Thymus (tissue), 11 donors: ENCODE measurements at regions not wholly inside any gene's neighbourhood (a gene's known extent, or its start where the extent isn't known, plus 50 kb on each side); places are given as distances from the start of the nearest gene placed in this dataset.

ENCODE experiments used
- DNase-seq, 9 donors: peaks; one replicate each; pipeline ENCODE4 v3.0.0-alpha.2; 2013; ENCODE audit warnings: low spot score in 9 of 9, low read depth in 6 of 9, missing footprints in 1 of 9
- H3K27ac ChIP-seq, 2 donors: one replicate each; pipeline ENCODE4 v1.5.1; 2013; ENCODE audit warnings: control low read depth in 1 of 2, low read depth in 1 of 2, low read length in 1 of 2, mild to moderate bottlenecking in 1 of 2, moderate library complexity in 1 of 2
- H3K27me3 ChIP-seq, 2 donors: one replicate each; pipeline ENCODE4 v1.5.1; 2013; ENCODE audit warnings: low read length in 1 of 2; ENCODE audit not compliant: control insufficient read depth in 2 of 2, insufficient read depth in 1 of 2
- H3K36me3 ChIP-seq, 2 donors: one replicate each; pipeline ENCODE4 v1.5.1; 2013; ENCODE audit warnings: low read length in 1 of 2, mild to moderate bottlenecking in 1 of 2, moderate library complexity in 1 of 2; ENCODE audit not compliant: control insufficient read depth in 2 of 2, insufficient read depth in 2 of 2
- H3K4me1 ChIP-seq, 2 donors: one replicate each; pipeline ENCODE4 v1.5.1; 2013; ENCODE audit warnings: low read length in 2 of 2; ENCODE audit not compliant: control insufficient read depth in 2 of 2, insufficient read depth in 2 of 2
- H3K4me3 ChIP-seq, 2 donors: one replicate each; pipeline ENCODE4 v1.5.1; 2013; ENCODE audit warnings: low read length in 2 of 2, control low read depth in 1 of 2, mild to moderate bottlenecking in 1 of 2
- H3K9me3 ChIP-seq, 2 donors: one replicate each; pipeline ENCODE4 v1.5.1; 2013; ENCODE audit warnings: low read length in 1 of 2, mild to moderate bottlenecking in 1 of 2; ENCODE audit not compliant: control insufficient read depth in 2 of 2, insufficient read depth in 1 of 2
- WGBS: extraction: QIAGEN DNeasy Blood & Tissue Kit; methylation state at CpG from one replicate; pipeline ENCODE4 v1.1.7; 2013; 5-methylcytosine and 5-hydroxymethylcytosine counted together
- donor health status: healthy.

DNA sequence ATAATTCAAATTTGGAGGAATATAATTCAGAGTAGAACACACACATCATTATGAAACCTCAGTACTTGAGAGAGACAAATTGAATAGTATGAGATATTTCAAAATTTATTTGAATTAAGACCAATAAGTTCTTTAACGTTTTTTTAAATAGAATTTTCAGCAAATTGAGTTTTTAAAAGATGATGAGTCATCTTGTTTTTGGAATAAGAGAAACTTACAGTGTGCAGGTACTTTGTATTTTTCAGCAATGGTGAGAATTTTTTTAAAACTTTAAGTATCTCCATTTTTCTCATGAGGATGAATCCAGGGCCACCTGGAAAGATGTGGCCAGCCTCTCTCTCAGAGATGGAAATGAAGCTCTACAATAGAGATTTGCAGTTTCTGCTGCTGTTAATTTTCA, 1015.0 kb upstream of the TENM4 start:
- 51% methylated on average over 1 of the region's 1 CpG for WGBS

DNA sequence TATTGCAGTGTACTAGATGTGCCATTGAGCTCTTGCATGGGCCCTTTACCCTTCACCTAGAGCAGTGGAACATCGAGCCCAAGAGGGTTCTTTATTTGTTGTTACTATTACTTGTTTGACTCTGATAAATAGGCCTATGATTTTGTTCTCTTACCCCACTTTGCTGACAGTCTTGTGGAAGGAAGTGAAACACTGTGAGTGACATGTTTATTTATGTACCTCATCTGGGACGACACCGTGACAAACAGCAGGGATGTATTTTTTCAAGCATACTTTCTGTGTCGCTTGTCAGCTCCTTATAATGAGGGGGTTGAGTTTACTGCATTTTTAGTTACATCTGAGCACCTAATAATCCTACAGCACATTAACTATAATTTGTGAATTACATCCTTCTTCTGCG, 1010.3 kb upstream of the TENM4 start:
- no peaks in the 10 kb centered on the region for H3K27me3 ChIP-seq
- no peak overlapping the region for H3K27ac ChIP-seq
- 67% methylated on average over 5 of the region's 5 CpGs for WGBS
- DNase-seq, result no peak
- H3K4me3 ChIP-seq, result no peak overlapping the region
- H3K4me1 ChIP-seq, result no peaks in the 10 kb centered on the region
- no peaks in the 10 kb centered on the region for H3K9me3 ChIP-seq
- no peaks in the 10 kb centered on the region for H3K36me3 ChIP-seq

More for the DNA sequence above, 1015.0 kb upstream of the TENM4 start:
- H3K27me3 ChIP-seq, result no peaks in the 10 kb centered on the region
- no peaks in the 10 kb centered on the region for H3K4me1 ChIP-seq
- no peaks in the 10 kb centered on the region for H3K9me3 ChIP-seq
- no peak for DNase-seq
- H3K4me3 ChIP-seq, result no peak overlapping the region
- no peak overlapping the region for H3K27ac ChIP-seq
- H3K36me3 ChIP-seq, result no peaks in the 10 kb centered on the region

DNA sequence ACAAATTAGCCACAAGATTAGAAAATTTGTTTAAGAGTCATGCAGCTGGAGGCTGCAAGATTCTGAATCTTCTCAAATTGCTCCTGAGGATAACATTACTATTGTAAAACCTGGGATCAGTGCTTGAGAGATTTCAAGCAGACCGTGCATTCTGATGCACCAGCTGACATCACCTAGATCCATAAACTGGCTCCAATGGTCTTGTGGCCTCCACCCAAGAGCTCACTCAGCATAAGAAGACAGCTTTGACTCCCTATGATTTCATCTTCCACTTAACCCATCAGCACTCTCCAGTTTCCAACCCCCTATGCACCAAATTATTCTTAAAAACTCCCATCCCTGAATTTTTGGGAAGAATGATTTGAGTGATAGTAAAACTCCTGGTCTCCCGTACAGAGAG, 1007.9 kb upstream of the TENM4 start:
- Histone ChIP-seq H3K9me3 (no peaks in the 10 kb centered on the region), H3K36me3 (no peaks in the 10 kb centered on the region), H3K4me3 (no peak overlapping the region), H3K4me1 (no peaks in the 10 kb centered on the region), H3K27ac (no peak overlapping the region), H3K27me3 (no peaks in the 10 kb centered on the region)
- no peak for DNase-seq
- WGBS, result 86% methylated on average over 2 of the region's 2 CpGs

DNA sequence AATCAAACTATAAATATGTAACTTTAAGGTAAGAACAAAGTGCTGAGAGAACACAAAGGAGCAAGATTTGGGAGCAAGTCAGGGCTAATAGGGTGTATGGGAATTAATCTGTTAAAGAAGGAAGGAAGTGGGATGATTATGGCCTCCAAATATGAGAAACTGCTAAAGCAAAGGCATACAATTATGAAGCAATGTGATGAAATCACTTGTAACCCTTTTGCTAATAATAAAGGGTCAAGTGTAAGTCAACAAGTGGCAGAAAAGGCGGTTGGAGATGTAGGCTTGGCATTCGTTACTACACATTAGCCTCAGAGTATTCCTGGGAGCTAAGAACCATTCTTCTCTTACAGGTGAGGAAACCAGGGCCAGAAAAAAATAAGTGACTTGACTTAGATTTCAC, 1002.3 kb upstream of the TENM4 start:
- no peaks in the 10 kb centered on the region for H3K27me3 ChIP-seq
- H3K4me1 ChIP-seq, result no peaks in the 10 kb centered on the region
- WGBS, result 75% methylated on average over 2 of the region's 2 CpGs
- H3K4me3 ChIP-seq, result no peak overlapping the region
- H3K9me3 ChIP-seq, result no peaks in the 10 kb centered on the region
- no peaks in the 10 kb centered on the region for H3K36me3 ChIP-seq
- DNase-seq, result no peak
- no peak overlapping the region for H3K27ac ChIP-seq

- Histone ChIP-seq H3K27me3 (no peaks in the 10 kb centered on the region), H3K4me1 (no peaks in the 10 kb centered on the region), H3K9me3 (no peaks in the 10 kb centered on the region), H3K4me3 (no peak overlapping the region), H3K27ac (no peak overlapping the region), H3K36me3 (no peaks in the 10 kb centered on the region)
- DNase-seq, result no peak
- 87% methylated on average over 3 of the region's 3 CpGs for WGBS
Measured at GRCh38 chr11:80441821-80442220, 1001.0 kb upstream of the TENM4 start.

GRCh38 chr11:80440835-80441234, 1000.0 kb upstream of the TENM4 start:
- Histone ChIP-seq H3K4me1 (no peaks in the 10 kb centered on the region), H3K9me3 (no peaks in the 10 kb centered on the region), H3K27me3 (no peaks in the 10 kb centered on the region), H3K4me3 (no peak overlapping the region), H3K27ac (no peak overlapping the region), H3K36me3 (no peaks in the 10 kb centered on the region)
- no peak for DNase-seq
- WGBS, result 87% methylated on average over 4 of the region's 4 CpGs

GRCh38 chr11:80436547-80436946, 995.7 kb upstream of the TENM4 start:
- Histone ChIP-seq H3K36me3 (no peaks in the 10 kb centered on the region), H3K4me1 (no peaks in the 10 kb centered on the region), H3K27ac (no peak overlapping the region), H3K27me3 (no peaks in the 10 kb centered on the region), H3K9me3 (no peaks in the 10 kb centered on the region), H3K4me3 (no peak overlapping the region)
- 69% methylated on average over 1 of the region's 1 CpG for WGBS
- DNase-seq, result no peak

- no peak for DNase-seq
Measured at GRCh38 chr11:80435345-80435744, 994.5 kb upstream of the TENM4 start.

DNA sequence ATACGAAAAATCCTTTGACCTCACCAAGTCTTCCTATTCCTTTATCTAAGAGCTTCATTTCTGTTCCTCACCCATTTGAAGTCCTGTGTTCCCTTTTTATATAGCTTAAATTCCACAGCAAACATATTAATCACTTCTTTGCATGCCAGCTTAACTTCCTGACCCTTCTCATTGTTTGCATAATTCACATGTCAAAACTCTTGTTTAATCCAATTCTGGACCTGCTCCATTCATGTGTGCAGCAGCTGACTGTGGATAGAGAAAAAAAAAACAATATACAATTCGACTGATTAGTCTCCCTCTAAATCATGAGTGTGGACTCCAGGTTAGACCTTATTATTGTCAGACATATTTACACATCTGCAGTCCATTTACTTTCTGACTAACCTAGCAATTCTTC, 991.2 kb upstream of the TENM4 start:
- Histone ChIP-seq H3K27me3 (no peaks in the 10 kb centered on the region), H3K4me3 (no peak overlapping the region), H3K9me3 (no peaks in the 10 kb centered on the region), H3K27ac (no peak overlapping the region), H3K36me3 (no peaks in the 10 kb centered on the region), H3K4me1 (no peaks in the 10 kb centered on the region)
- DNase-seq, result no peak
- 72% methylated on average over 2 of the region's 2 CpGs for WGBS

More at GRCh38 chr11:80435345-80435744, 994.5 kb upstream of the TENM4 start:
- Histone ChIP-seq H3K9me3 (no peaks in the 10 kb centered on the region), H3K36me3 (no peaks in the 10 kb centered on the region), H3K4me3 (no peak overlapping the region), H3K4me1 (no peaks in the 10 kb centered on the region), H3K27me3 (no peaks in the 10 kb centered on the region), H3K27ac (no peak overlapping the region)
